H1 (cell line): ENCODE measurements at regions not wholly inside any gene's neighbourhood (a gene's known extent, or its start where the extent isn't known, plus 50 kb on each side); places are given as distances from the start of the nearest gene placed in this dataset.

Experiments used
- CTCF ChIP-seq, 3 experiments: IDR thresholded peaks; 1 replicate in 2 of 3; 2 replicates in 1 of 3; pipeline versions ENCODE4 v1.5.1 to v1.6.1; 2011; ENCODE audit warnings: low read length in 3 of 3, mild to moderate bottlenecking in 3 of 3, inconsistent platforms in 2 of 3, low read depth in 1 of 3, moderate library complexity in 1 of 3; ENCODE audit not compliant: insufficient read depth in 1 of 3; ENCODE audit errors: control extremely low read depth in 1 of 3
- JUN ChIP-seq: IDR thresholded peaks from 2 replicates; pipeline ENCODE4 v1.6.1; 2011; ENCODE audit warnings: low read depth, mild to moderate bottlenecking, improper control_type of control experiment, low read length
- TBP ChIP-seq: IDR thresholded peaks from 2 replicates; pipeline ENCODE4 v1.6.1; 2011; ENCODE audit warnings: low read depth, low read length, improper control_type of control experiment

- TF ChIP-seq TBP, result no peak
- TF ChIP-seq CTCF (IDR thresholded peaks at IDR 0.05; ENCODE audit: control extremely low read depth in 1 of 3, insufficient read depth in 1 of 3, low read depth in 1 of 3, low read length in 3 of 3), result no peak
- no peak for TF ChIP-seq JUN
Observed at GRCh38 chr14:40436551-40436950, 1004.3 kb upstream of the FBXO33 start.
